Panc1 (cell line): ENCODE measurements at regions not wholly inside any gene's neighbourhood (a gene's known extent, or its start where the extent isn't known, plus 50 kb on each side); places are given as distances from the start of the nearest gene placed in this dataset.

Experiments
- ATAC-seq: fragments of 200-7000 bp; cut with Tn5 transposase; 2 replicates; pipeline ENCODE4 v1.9.1; 2020; ENCODE audit warnings: mild to moderate bottlenecking, moderate library complexity
- BruUV-seq: library from RNA; stranded (reverse); fragments of 400-500 nt; replicated peaks from 2 replicates; lab custom pipeline; 2021; lab: Mats Ljungman, UMichigan
- CTCF ChIA-PET: fragments of 300-600 bp; sonication (Branson Sonifier 250); formaldehyde crosslinking; loops from one replicate; lab custom pipeline; 2022; ENCODE audit warnings: antibody characterized with exemption; lab: Charles Lee
- POLR2A ChIA-PET: fragments of 300-600 bp; sonication (Branson Sonifier 250); formaldehyde crosslinking; loops from one replicate; lab custom pipeline; 2022; ENCODE audit warnings: antibody characterized with exemption; lab: Charles Lee
- DNase-seq: peaks from one replicate; pipeline ENCODE4 v3.0.0-alpha.2; 2010; ENCODE audit warnings: low read depth, low spot score
- H3K27ac ChIP-seq: 2 replicates; pipeline ENCODE4 v1.5.1; 2011; ENCODE audit warnings: mild to moderate bottlenecking, low read length, inconsistent platforms
- H3K27me3 ChIP-seq: fragments of 200-500 bp; sonication (Bioruptor generic); 2 replicates; pipeline ENCODE4 v1.6.0; 2014; ENCODE audit warnings: low read length, inconsistent platforms; ENCODE audit not compliant: control insufficient read depth, insufficient read depth
- H3K36me3 ChIP-seq: fragments of 200-500 bp; sonication (Bioruptor generic); 2 replicates; pipeline ENCODE4 v1.5.1; 2014; ENCODE audit warnings: inconsistent platforms, mild to moderate bottlenecking, low read length, moderate library complexity; ENCODE audit not compliant: control insufficient read depth, insufficient read depth
- H3K4me1 ChIP-seq: 2 replicates; pipeline ENCODE4 v1.5.1; 2011; ENCODE audit warnings: inconsistent platforms, mild to moderate bottlenecking, low read length, moderate library complexity; ENCODE audit not compliant: control insufficient read depth, insufficient read depth
- H3K4me3 ChIP-seq, 2 experiments: 2 replicates each; pipeline ENCODE4 v1.5.1; 2011 to 2012; ENCODE audit warnings: low read depth in 2 of 2, low read length in 2 of 2, mild to moderate bottlenecking in 2 of 2, inconsistent platforms in 1 of 2, moderate library complexity in 1 of 2
- H3K9me3 ChIP-seq: fragments of 200-500 bp; sonication (Bioruptor generic); 2 replicates; pipeline ENCODE4 v1.5.1; 2014; ENCODE audit warnings: low read depth, mild to moderate bottlenecking, inconsistent platforms, low read length, moderate library complexity; ENCODE audit not compliant: control insufficient read depth, insufficient read depth
- POLR2AphosphoS5 ChIP-seq: IDR thresholded peaks from 2 replicates; pipeline ENCODE4 v1.6.1; 2012; ENCODE audit warnings: mild to moderate bottlenecking, low read depth, low read length, moderate library complexity
- SIN3A ChIP-seq: IDR thresholded peaks from 2 replicates; pipeline ENCODE4 v1.6.1; 2012; ENCODE audit warnings: low read depth, mild to moderate bottlenecking, low read length, moderate library complexity, borderline replicate concordance; ENCODE audit not compliant: insufficient read depth
- TCF7L2 ChIP-seq: IDR thresholded peaks from 2 replicates; pipeline ENCODE4 v1.6.1; 2011; ENCODE audit warnings: mild to moderate bottlenecking, low read depth, low read length, inconsistent platforms
- in situ Hi-C: cut with HindIII; loops from 2 replicates; pipeline ENCODE4 v1.10.0; 2016; ENCODE audit warnings: low sequenced_read_pairs, low pct_unique_long_range_greater_than_20kb
- intact Hi-C: fragments of 100-400 bp; cut with micrococcal nuclease; formaldehyde crosslinking; loops from one replicate; pipeline ENCODE4 v1.10.0; 2022; ENCODE audit not compliant: unreplicated experiment
- TF ChIP-seq, protein P1 (sequence below), 2 experiments: IDR thresholded peaks; 2 replicates each; pipeline ENCODE4 v1.6.1; 2011 to 2012; ENCODE audit warnings: low read depth in 2 of 2, control low read depth in 1 of 2, low read length in 1 of 2, mild to moderate bottlenecking in 1 of 2, moderate library complexity in 1 of 2; ENCODE audit not compliant: insufficient read depth in 1 of 2
- TF ChIP-seq, protein P2 (sequence below): fragments of 450-650 bp; IDR thresholded peaks from 2 replicates; pipeline ENCODE4 v1.5.1; 2017; ENCODE audit warnings: mild to moderate bottlenecking

- ChIA-PET CTCF (no interaction called here), POLR2A (no interaction called here)
- Histone ChIP-seq H3K27me3 (no peaks in the 10 kb centered on the region), H3K36me3 (no peaks in the 10 kb centered on the region), H3K4me1 (no peaks in the 10 kb centered on the region), H3K9me3 (no peaks in the 10 kb centered on the region), H3K27ac (no peak overlapping the region), H3K4me3 (no peak overlapping the region)
- TF ChIP-seq, protein P1, sequence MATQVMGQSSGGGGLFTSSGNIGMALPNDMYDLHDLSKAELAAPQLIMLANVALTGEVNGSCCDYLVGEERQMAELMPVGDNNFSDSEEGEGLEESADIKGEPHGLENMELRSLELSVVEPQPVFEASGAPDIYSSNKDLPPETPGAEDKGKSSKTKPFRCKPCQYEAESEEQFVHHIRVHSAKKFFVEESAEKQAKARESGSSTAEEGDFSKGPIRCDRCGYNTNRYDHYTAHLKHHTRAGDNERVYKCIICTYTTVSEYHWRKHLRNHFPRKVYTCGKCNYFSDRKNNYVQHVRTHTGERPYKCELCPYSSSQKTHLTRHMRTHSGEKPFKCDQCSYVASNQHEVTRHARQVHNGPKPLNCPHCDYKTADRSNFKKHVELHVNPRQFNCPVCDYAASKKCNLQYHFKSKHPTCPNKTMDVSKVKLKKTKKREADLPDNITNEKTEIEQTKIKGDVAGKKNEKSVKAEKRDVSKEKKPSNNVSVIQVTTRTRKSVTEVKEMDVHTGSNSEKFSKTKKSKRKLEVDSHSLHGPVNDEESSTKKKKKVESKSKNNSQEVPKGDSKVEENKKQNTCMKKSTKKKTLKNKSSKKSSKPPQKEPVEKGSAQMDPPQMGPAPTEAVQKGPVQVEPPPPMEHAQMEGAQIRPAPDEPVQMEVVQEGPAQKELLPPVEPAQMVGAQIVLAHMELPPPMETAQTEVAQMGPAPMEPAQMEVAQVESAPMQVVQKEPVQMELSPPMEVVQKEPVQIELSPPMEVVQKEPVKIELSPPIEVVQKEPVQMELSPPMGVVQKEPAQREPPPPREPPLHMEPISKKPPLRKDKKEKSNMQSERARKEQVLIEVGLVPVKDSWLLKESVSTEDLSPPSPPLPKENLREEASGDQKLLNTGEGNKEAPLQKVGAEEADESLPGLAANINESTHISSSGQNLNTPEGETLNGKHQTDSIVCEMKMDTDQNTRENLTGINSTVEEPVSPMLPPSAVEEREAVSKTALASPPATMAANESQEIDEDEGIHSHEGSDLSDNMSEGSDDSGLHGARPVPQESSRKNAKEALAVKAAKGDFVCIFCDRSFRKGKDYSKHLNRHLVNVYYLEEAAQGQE (IDR thresholded peaks at IDR 0.05; ENCODE audit: insufficient read depth in 1 of 2, low read depth in 2 of 2, low read length in 1 of 2), result no peak
- TF ChIP-seq, protein P2, sequence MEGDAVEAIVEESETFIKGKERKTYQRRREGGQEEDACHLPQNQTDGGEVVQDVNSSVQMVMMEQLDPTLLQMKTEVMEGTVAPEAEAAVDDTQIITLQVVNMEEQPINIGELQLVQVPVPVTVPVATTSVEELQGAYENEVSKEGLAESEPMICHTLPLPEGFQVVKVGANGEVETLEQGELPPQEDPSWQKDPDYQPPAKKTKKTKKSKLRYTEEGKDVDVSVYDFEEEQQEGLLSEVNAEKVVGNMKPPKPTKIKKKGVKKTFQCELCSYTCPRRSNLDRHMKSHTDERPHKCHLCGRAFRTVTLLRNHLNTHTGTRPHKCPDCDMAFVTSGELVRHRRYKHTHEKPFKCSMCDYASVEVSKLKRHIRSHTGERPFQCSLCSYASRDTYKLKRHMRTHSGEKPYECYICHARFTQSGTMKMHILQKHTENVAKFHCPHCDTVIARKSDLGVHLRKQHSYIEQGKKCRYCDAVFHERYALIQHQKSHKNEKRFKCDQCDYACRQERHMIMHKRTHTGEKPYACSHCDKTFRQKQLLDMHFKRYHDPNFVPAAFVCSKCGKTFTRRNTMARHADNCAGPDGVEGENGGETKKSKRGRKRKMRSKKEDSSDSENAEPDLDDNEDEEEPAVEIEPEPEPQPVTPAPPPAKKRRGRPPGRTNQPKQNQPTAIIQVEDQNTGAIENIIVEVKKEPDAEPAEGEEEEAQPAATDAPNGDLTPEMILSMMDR, result no peak
- TF ChIP-seq POLR2AphosphoS5, result no peak
- no peak for TF ChIP-seq TCF7L2
- no peak for TF ChIP-seq SIN3A
- ATAC-seq, result no peak
- intact Hi-C loops (no loop called here), in situ Hi-C loops (no loop called here)
- DNase-seq, result no peak
- BruUV-seq, result no TSS peak
Measured at GRCh38 chr2:78707776-78708386, 317.6 kb upstream of the REG3G start.

DNA sequence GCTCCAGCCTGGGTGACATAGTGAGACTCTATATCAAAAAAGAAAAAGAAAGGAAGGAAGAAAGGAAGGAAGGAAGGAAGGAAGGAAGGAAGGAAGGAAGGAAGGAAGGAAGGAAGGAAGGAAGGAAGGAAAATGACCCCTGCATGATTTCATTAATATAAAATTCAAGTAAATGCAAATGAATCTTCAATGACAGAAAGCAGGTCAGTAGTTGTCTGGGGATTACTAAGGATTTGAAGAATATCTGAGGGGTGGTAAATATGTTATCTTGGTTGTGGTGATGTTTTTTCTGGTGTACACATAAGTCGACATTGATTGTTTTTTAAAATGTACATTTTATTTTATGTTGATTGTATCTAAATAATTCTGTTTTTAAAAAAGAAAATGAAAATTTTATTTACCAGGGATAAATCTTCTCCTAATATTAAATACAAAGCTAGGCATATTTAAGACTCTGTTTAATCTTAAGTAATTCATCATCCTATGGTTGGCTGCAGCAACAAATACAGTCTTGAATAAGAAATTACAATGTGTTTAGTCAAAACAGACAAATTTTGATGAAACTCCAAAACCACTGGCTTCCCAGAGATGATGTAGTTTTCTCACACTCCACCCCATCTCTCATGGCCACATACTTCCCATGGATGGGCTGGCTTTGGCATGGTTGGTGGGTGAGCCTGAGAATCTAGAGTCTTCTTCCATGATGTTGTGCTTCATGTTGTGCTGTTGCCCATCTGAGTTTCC, 314.7 kb upstream of the REG3G start:
- BruUV-seq, result no TSS peak
- POLR2A ChIA-PET, result interaction anchor here (0.7 kb wide), 1 partner anchor 9 kb away, joined by 21 read pairs; no protein-coding TSS in a partner anchor
- Histone ChIP-seq H3K4me3 (no peak overlapping the region), H3K27me3 (no peaks in the 10 kb centered on the region), H3K36me3 (no peaks in the 10 kb centered on the region), H3K9me3 (no peaks in the 10 kb centered on the region), H3K4me1 (no peaks in the 10 kb centered on the region), H3K27ac (no peak overlapping the region)
- ATAC-seq, result no peak
- DNase-seq, result no peak
- in situ Hi-C loops, result no loop called here
- CTCF ChIA-PET, result no interaction called here
- intact Hi-C loops, result no loop called here
- TF ChIP-seq SIN3A (no peak), POLR2AphosphoS5 (no peak), TCF7L2 (no peak)
- TF ChIP-seq, protein P1 (IDR thresholded peaks at IDR 0.05; ENCODE audit: insufficient read depth in 1 of 2, low read depth in 2 of 2, low read length in 1 of 2), result no peak
- TF ChIP-seq, protein P2, result no peak
